ENCODE measurements at regions not wholly inside any gene's neighbourhood (a gene's known extent, or its start where the extent isn't known, plus 50 kb on each side); places are given as distances from the start of the nearest gene placed in this dataset.
"Not testable (repeated sequence)": the region's sequence is repeated elsewhere in the genome, so short reads cannot be mapped to it uniquely, and the experiment has no call there.

GRCh38 chr10:2920637-2921036 is 146.7 kb upstream of the PFKP start:
- no peak for DNase-seq (ENCODE audit: low spot score)

GRCh38 chr10:2920168-2920567 is 147.2 kb upstream of the PFKP start:
- no peak for DNase-seq (ENCODE audit: low spot score)

- DNase-seq (ENCODE audit: low spot score): no peak
Measured at GRCh38 chr10:2919016-2919415, 148.3 kb upstream of the PFKP start.

GRCh38 chr10:2918489-2918888 is 148.9 kb upstream of the PFKP start:
- DNase-seq (ENCODE audit: low spot score): no peak

GRCh38 chr10:2917926-2918325 is 149.4 kb upstream of the PFKP start:
- no peak for DNase-seq (ENCODE audit: low spot score)

- no peak for DNase-seq (ENCODE audit: low spot score)
Measured at GRCh38 chr10:2915412-2915811, 151.9 kb upstream of the PFKP start.

- DNase-seq (ENCODE audit: low spot score): no peak
Measured at GRCh38 chr10:2914741-2915140, 152.6 kb upstream of the PFKP start.

- no peak for DNase-seq (ENCODE audit: low spot score)
Measured at GRCh38 chr10:2913474-2913873, 153.9 kb upstream of the PFKP start.

GRCh38 chr10:2910656-2911055 is 156.7 kb upstream of the PFKP start:
- DNase-seq (ENCODE audit: low spot score): no peak

GRCh38 chr10:2909921-2910320 is 157.4 kb upstream of the PFKP start:
- no peak for DNase-seq (ENCODE audit: low spot score)

- no peak for DNase-seq (ENCODE audit: low spot score)
Measured at GRCh38 chr10:2908851-2909630, 158.3 kb upstream of the PFKP start.

- DNase-seq (ENCODE audit: low spot score): no peak
Measured at GRCh38 chr10:2906974-2907373, 160.4 kb upstream of the PFKP start.

- DNase-seq (ENCODE audit: low spot score): no peak
Measured at GRCh38 chr10:2905851-2906250, 161.5 kb upstream of the PFKP start.

- DNase-seq (ENCODE audit: low spot score): no peak
Measured at GRCh38 chr10:2900530-2900929, 166.8 kb upstream of the PFKP start.

GRCh38 chr10:2899246-2899951 is 167.9 kb upstream of the PFKP start:
- DNase-seq (ENCODE audit: low spot score): no peak

GRCh38 chr10:2898509-2898860 is 168.9 kb upstream of the PFKP start:
- DNase-seq (ENCODE audit: low spot score): no peak

GRCh38 chr10:2897619-2898508 is 169.5 kb upstream of the PFKP start:
- no peak for DNase-seq (ENCODE audit: low spot score)

- not testable (repeated sequence) for DNase-seq (ENCODE audit: low spot score)
Measured at GRCh38 chr10:2896334-2896733, 171.0 kb upstream of the PFKP start.

GRCh38 chr10:2895594-2896196 is 171.7 kb upstream of the PFKP start:
- peak; percentile 7 for DNase-seq (ENCODE audit: low spot score)

- DNase-seq (ENCODE audit: low spot score): no peak
Measured at GRCh38 chr10:2893991-2894390, 173.4 kb upstream of the PFKP start.

GRCh38 chr10:2893158-2893845 is 174.0 kb upstream of the PFKP start:
- DNase-seq (ENCODE audit: low spot score): no peak

GRCh38 chr10:2891770-2892124 is 175.6 kb upstream of the PFKP start:
- DNase-seq (ENCODE audit: low spot score): no peak

Measured in pons (tissue), 1 donor.